ENCODE measurements at regions not wholly inside any gene's neighbourhood (a gene's known extent, or its start where the extent isn't known, plus 50 kb on each side); places are given as distances from the start of the nearest gene placed in this dataset.

GRCh38 chr7:46189255-46189790 is 268.3 kb upstream of the IGFBP3 start:
- TF ChIP-seq EZH2 (IDR thresholded peaks at IDR 0.05; ENCODE audit: insufficient read depth, low read length) (no peak), CTCF (IDR thresholded peaks at IDR 0.05; ENCODE audit: insufficient read depth, low read depth, low read length) (no peak)
- Histone ChIP-seq H3K4me2 (ENCODE audit: low read length) (no peak overlapping the region), H3K27me3 (ENCODE audit: insufficient read depth, low read length) (no peaks in the 10 kb centered on the region), H3K9me3 (ENCODE audit: insufficient read depth, low read depth, low read length) (no peaks in the 10 kb centered on the region), H4K20me1 (ENCODE audit: insufficient read depth, low read length) (no peaks in the 10 kb centered on the region), H3K36me3 (ENCODE audit: insufficient read depth, low read length) (no peaks in the 10 kb centered on the region), H3K27ac (ENCODE audit: low read depth, low read length) (no peak overlapping the region), H3K4me3 (ENCODE audit: insufficient read depth, low read depth, low read length) (no peak overlapping the region), H2AFZ (ENCODE audit: low read depth, low read length) (no peak overlapping the region), H3K4me1 (ENCODE audit: insufficient read depth, low read length) (peaks cover 18% of the 10 kb centered on the region), H3K79me2 (ENCODE audit: insufficient read depth, low read length) (no peaks in the 10 kb centered on the region), H3K9ac (ENCODE audit: low read length) (no peak overlapping the region)
- no peaks in the 10 kb centered on the region for H3K36me3 Mint-ChIP-seq (ENCODE audit: low read depth, unreplicated experiment)
- FAIRE-seq = no peak
- peaks cover 17% of the 10 kb centered on the region for H3K4me1 Mint-ChIP-seq (ENCODE audit: low read depth, unreplicated experiment)
- no peak overlapping the region for H3K4me3 Mint-ChIP-seq (ENCODE audit: unreplicated experiment)
- no peak overlapping the region for H3K27ac Mint-ChIP-seq (ENCODE audit: unreplicated experiment)
- peaks cover 2% of the 10 kb centered on the region for H3K9me3 Mint-ChIP-seq (ENCODE audit: unreplicated experiment)
- no peak for DNase-seq (ENCODE audit: low read depth)
- H3K27me3 Mint-ChIP-seq (ENCODE audit: low read depth, unreplicated experiment) = no peaks in the 10 kb centered on the region

GRCh38 chr7:46186131-46186530 is 265.1 kb upstream of the IGFBP3 start:
- Mint-ChIP-seq H3K27me3 (ENCODE audit: low read depth, unreplicated experiment) (no peaks in the 10 kb centered on the region), H3K4me3 (ENCODE audit: unreplicated experiment) (no peak overlapping the region), H3K4me1 (ENCODE audit: low read depth, unreplicated experiment) (peaks cover 3% of the 10 kb centered on the region), H3K36me3 (ENCODE audit: low read depth, unreplicated experiment) (no peaks in the 10 kb centered on the region), H3K27ac (ENCODE audit: unreplicated experiment) (peak overlapping the region; percentile 15), H3K9me3 (ENCODE audit: unreplicated experiment) (peaks cover 2% of the 10 kb centered on the region)
- Histone ChIP-seq H3K27ac (ENCODE audit: low read depth, low read length) (no peak overlapping the region), H3K79me2 (ENCODE audit: insufficient read depth, low read length) (no peaks in the 10 kb centered on the region), H3K27me3 (ENCODE audit: insufficient read depth, low read length) (no peaks in the 10 kb centered on the region), H4K20me1 (ENCODE audit: insufficient read depth, low read length) (no peaks in the 10 kb centered on the region), H3K4me2 (ENCODE audit: low read length) (no peak overlapping the region), H3K36me3 (ENCODE audit: insufficient read depth, low read length) (no peaks in the 10 kb centered on the region), H2AFZ (ENCODE audit: low read depth, low read length) (no peak overlapping the region), H3K9me3 (ENCODE audit: insufficient read depth, low read depth, low read length) (no peaks in the 10 kb centered on the region), H3K4me1 (ENCODE audit: insufficient read depth, low read length) (peaks cover 2% of the 10 kb centered on the region), H3K4me3 (ENCODE audit: insufficient read depth, low read depth, low read length) (no peak overlapping the region), H3K9ac (ENCODE audit: low read length) (no peak overlapping the region)
- TF ChIP-seq EZH2 (IDR thresholded peaks at IDR 0.05; ENCODE audit: insufficient read depth, low read length) (no peak), CTCF (IDR thresholded peaks at IDR 0.05; ENCODE audit: insufficient read depth, low read depth, low read length) (no peak)
- FAIRE-seq (no peak), DNase-seq (ENCODE audit: low read depth) (no peak)

- H3K27ac Mint-ChIP-seq (ENCODE audit: unreplicated experiment) = peak overlapping the region; percentile 36
- peaks cover 3% of the 10 kb centered on the region for H3K9me3 Mint-ChIP-seq (ENCODE audit: unreplicated experiment)
- DNase-seq (ENCODE audit: low read depth) = no peak
- no peaks in the 10 kb centered on the region for H3K9me3 ChIP-seq (ENCODE audit: insufficient read depth, low read depth, low read length)
- H3K4me3 Mint-ChIP-seq (ENCODE audit: unreplicated experiment) = no peak overlapping the region
- H3K9ac ChIP-seq (ENCODE audit: low read length) = no peak overlapping the region
- no peaks in the 10 kb centered on the region for H3K36me3 ChIP-seq (ENCODE audit: insufficient read depth, low read length)
- H3K4me2 ChIP-seq (ENCODE audit: low read length) = peak overlapping the region; percentile 22
- no peaks in the 10 kb centered on the region for H3K79me2 ChIP-seq (ENCODE audit: insufficient read depth, low read length)
- peaks cover 12% of the 10 kb centered on the region for H3K4me1 ChIP-seq (ENCODE audit: insufficient read depth, low read length)
- peaks cover 15% of the 10 kb centered on the region for H3K4me1 Mint-ChIP-seq (ENCODE audit: low read depth, unreplicated experiment)
- H2AFZ ChIP-seq (ENCODE audit: low read depth, low read length) = no peak overlapping the region
- H3K27me3 Mint-ChIP-seq (ENCODE audit: low read depth, unreplicated experiment) = no peaks in the 10 kb centered on the region
- no peaks in the 10 kb centered on the region for H3K27me3 ChIP-seq (ENCODE audit: insufficient read depth, low read length)
- no peak overlapping the region for H3K4me3 ChIP-seq (ENCODE audit: insufficient read depth, low read depth, low read length)
- peak overlapping the region; percentile 39 for H3K27ac ChIP-seq (ENCODE audit: low read depth, low read length)
- no peaks in the 10 kb centered on the region for H4K20me1 ChIP-seq (ENCODE audit: insufficient read depth, low read length)
- no peak for FAIRE-seq
- TF ChIP-seq CTCF (IDR thresholded peaks at IDR 0.05; ENCODE audit: insufficient read depth, low read depth, low read length) (no peak), EZH2 (IDR thresholded peaks at IDR 0.05; ENCODE audit: insufficient read depth, low read length) (no peak)
- H3K36me3 Mint-ChIP-seq (ENCODE audit: low read depth, unreplicated experiment) = no peaks in the 10 kb centered on the region
Observed at GRCh38 chr7:46179061-46179610, 258.1 kb upstream of the IGFBP3 start.
